ENCODE measurements at regions not wholly inside any gene's neighbourhood (a gene's known extent, or its start where the extent isn't known, plus 50 kb on each side); places are given as distances from the start of the nearest gene placed in this dataset.
"Not testable (repeated sequence)": the region's sequence is repeated elsewhere in the genome, so short reads cannot be mapped to it uniquely, and the experiment has no call there.

DNA sequence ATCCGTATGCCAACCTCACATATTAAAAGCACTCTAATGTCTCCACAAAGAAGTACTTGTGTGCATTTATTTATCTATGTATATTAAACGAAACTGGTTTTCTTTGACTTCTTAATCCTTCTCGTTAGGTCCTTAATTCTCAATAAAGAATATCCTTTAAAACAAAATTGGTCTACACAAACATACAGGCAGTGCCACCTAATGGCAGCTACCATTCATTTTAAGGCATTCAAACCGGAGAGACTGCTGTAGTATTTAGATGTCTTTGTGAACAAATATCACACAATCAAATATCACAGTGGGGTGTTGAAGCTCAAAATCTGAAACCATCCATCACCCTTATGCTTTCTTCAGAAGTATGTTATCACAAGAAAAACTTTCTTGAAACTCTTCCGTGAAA is 96.6 kb upstream of the IRAK1BP1 start:
- no peak overlapping the region for H3K27ac ChIP-seq
- no peaks in the 10 kb centered on the region for H3K36me3 ChIP-seq
- intact Hi-C loops (cut with DNase I; ENCODE audit: low total_unique reads): no loop called here
- no peaks in the 10 kb centered on the region for H3K4me1 ChIP-seq
- H3K27me3 ChIP-seq: no peaks in the 10 kb centered on the region
- H3K4me3 ChIP-seq: no peak overlapping the region
- TF ChIP-seq EP300 (IDR thresholded peaks at IDR 0.05): no peak
- no peak for TF ChIP-seq POLR2A (IDR thresholded peaks at IDR 0.05)
- TF ChIP-seq, protein P1, sequence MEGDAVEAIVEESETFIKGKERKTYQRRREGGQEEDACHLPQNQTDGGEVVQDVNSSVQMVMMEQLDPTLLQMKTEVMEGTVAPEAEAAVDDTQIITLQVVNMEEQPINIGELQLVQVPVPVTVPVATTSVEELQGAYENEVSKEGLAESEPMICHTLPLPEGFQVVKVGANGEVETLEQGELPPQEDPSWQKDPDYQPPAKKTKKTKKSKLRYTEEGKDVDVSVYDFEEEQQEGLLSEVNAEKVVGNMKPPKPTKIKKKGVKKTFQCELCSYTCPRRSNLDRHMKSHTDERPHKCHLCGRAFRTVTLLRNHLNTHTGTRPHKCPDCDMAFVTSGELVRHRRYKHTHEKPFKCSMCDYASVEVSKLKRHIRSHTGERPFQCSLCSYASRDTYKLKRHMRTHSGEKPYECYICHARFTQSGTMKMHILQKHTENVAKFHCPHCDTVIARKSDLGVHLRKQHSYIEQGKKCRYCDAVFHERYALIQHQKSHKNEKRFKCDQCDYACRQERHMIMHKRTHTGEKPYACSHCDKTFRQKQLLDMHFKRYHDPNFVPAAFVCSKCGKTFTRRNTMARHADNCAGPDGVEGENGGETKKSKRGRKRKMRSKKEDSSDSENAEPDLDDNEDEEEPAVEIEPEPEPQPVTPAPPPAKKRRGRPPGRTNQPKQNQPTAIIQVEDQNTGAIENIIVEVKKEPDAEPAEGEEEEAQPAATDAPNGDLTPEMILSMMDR (IDR thresholded peaks at IDR 0.05): no peak
- no peak for TF ChIP-seq POLR2AphosphoS5 (IDR thresholded peaks at IDR 0.05)
- DNase-seq: no peak
- H3K9me3 ChIP-seq: peaks cover 0 to 9% (median 0%) of the 10 kb centered on the region in 4 donors
- 52 to 65% (median 61%) methylated on average over 5 of the region's 5 CpGs for WGBS, 5 donors

- Histone ChIP-seq H3K4me1 (no peaks in the 10 kb centered on the region), H3K4me3 (no peak overlapping the region), H3K27me3 (no peaks in the 10 kb centered on the region), H3K27ac (no peak overlapping the region), H3K9me3 (peaks cover 0 to 9% (median 0%) of the 10 kb centered on the region in 4 donors), H3K36me3 (no peaks in the 10 kb centered on the region)
- no peak for DNase-seq
- intact Hi-C loops (cut with DNase I; ENCODE audit: low total_unique reads): no loop called here
- TF ChIP-seq POLR2A (IDR thresholded peaks at IDR 0.05) (no peak), POLR2AphosphoS5 (IDR thresholded peaks at IDR 0.05) (no peak), EP300 (IDR thresholded peaks at IDR 0.05) (no peak)
- TF ChIP-seq, protein P1 (IDR thresholded peaks at IDR 0.05): no peak
Measured at GRCh38 chr6:78771586-78771985, 95.8 kb upstream of the IRAK1BP1 start.

DNA sequence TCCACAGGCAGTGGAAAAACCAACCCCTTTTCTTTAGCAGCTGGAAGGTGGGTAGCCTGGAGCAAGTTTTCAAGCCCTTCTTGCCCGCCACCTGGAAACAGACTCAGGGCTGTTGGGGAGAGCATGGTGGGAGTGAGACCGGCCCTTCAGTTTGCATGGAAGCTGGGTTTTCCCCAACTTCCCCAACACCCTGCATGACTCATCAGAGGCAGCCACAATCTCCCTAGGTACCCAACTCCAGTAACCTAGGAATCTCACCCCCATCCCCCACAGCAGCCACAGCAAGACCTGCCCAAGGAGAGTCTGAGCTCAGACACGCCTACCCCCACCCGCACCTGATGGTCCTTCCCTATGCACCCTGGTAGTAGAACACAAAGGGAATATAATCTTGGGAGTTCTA is 86.3 kb upstream of the IRAK1BP1 start:
- intact Hi-C loops (cut with DNase I; ENCODE audit: low total_unique reads): no loop called here
- H3K27me3 ChIP-seq: no peaks in the 10 kb centered on the region
- H3K27ac ChIP-seq: no peak overlapping the region
- no peaks in the 10 kb centered on the region for H3K36me3 ChIP-seq
- H3K9me3 ChIP-seq: peaks cover 0 to 6% (median 2%) of the 10 kb centered on the region in 4 donors
- no peaks in the 10 kb centered on the region for H3K4me1 ChIP-seq
- 80 to 95% (median 83%) methylated on average over 3 to 4 of the region's 4 CpGs for WGBS, 5 donors
- no peak for DNase-seq
- TF ChIP-seq POLR2AphosphoS5 (IDR thresholded peaks at IDR 0.05) (no peak), POLR2A (IDR thresholded peaks at IDR 0.05) (no peak), EP300 (IDR thresholded peaks at IDR 0.05) (no peak)
- TF ChIP-seq, protein P1 (IDR thresholded peaks at IDR 0.05): no peak
- H3K4me3 ChIP-seq: no peak overlapping the region

DNA sequence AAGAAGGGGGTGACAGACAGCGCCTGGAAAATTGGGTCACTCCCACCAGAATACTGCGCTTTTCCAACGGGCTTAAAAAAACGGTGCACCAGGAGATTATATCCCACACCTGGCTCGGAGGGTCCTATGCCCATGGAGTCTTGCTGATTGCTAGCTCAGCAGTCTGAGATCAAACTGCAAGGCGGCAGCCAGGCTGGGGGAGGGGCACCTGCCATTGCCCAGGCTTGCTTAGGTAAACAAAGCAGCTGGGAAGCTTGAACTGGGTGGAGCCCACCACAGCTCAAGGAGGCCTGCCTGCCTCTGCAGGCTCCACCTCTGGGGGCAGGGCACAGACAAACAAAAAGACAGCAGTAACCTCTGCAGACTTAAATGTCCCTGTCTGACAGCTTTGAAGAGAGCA is 84.0 kb upstream of the IRAK1BP1 start:
- H3K4me1 ChIP-seq; H3K27me3 ChIP-seq; intact Hi-C loops (cut with DNase I; ENCODE audit: low total_unique reads); H3K27ac ChIP-seq; H3K9me3 ChIP-seq; H3K36me3 ChIP-seq; DNase-seq; H3K4me3 ChIP-seq: not testable (repeated sequence)
- 77 to 83% (median 80%) methylated on average over 6 of the region's 6 CpGs for WGBS, 5 donors

DNA sequence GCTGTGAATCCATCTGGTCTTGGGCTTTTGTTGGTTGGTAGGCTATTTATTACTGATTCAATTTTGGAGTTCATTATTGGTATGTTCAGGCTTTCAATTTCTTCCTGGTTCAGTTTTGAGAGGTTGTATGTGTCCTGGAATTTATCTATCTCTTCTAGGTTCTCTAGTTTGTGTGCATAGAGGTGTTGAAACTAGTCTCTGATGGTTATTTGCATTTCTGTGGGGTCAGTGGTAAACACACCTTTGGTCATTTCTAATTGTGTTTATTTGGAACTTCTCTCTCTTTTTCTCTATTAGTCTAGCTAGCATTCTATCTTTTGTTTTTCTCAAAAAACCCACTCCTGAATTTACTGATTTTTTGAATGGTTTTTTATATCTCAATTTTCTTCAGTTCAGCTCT is 70.1 kb upstream of the IRAK1BP1 start:
- H3K4me1 ChIP-seq: no peaks in the 10 kb centered on the region
- no peak overlapping the region for H3K4me3 ChIP-seq
- TF ChIP-seq POLR2A (IDR thresholded peaks at IDR 0.05): no peak
- TF ChIP-seq, protein P1 (IDR thresholded peaks at IDR 0.05): no peak
- TF ChIP-seq POLR2AphosphoS5 (IDR thresholded peaks at IDR 0.05): no peak
- no peak for TF ChIP-seq EP300 (IDR thresholded peaks at IDR 0.05)
- no peaks in the 10 kb centered on the region for H3K36me3 ChIP-seq
- no peaks in the 10 kb centered on the region for H3K27me3 ChIP-seq
- peaks cover 0 to 37% (median 23%) of the 10 kb centered on the region in 4 donors for H3K9me3 ChIP-seq
- intact Hi-C loops (cut with DNase I; ENCODE audit: low total_unique reads): no loop called here
- no peak for DNase-seq
- no peak overlapping the region for H3K27ac ChIP-seq
